ENCODE measurements at regions not wholly inside any gene's neighbourhood (a gene's known extent, or its start where the extent isn't known, plus 50 kb on each side); places are given as distances from the start of the nearest gene placed in this dataset.

DNA sequence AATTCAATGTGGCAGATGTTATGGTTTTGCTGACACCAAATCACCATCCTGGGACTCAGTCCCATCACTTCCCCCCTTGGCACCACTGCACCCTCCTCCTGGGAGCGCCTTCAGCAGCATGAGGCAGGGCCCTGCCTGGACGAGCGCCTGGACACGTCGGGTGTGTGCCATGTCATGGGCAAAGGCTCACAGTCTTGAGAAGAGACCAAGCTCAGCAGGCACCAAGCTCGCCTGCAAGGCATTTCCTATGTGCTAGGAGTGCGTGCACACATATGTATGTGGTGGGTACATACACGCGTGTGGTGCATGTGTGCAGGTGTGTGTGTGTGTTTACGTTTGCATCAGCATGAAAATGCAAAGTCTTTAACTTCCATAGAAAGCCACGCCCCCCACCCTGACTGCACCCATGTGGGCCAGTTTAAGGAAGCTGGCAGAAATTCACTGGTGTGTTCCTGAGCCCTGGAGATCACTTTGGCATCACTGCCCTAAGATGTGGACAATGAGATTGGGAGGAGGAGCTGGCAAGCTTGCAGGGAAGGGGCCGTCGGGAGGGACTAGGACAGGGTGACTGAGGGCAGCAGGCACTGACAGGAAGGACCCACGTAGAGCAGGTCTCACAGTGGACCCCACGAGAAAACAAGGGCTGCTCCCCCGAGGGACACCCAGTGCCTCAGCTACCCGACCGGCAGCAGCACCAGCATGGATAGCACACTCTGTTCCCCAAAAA is 169.9 kb upstream of the PPP2R2D start:
- no peaks in the 10 kb centered on the region for H3K36me3 Mint-ChIP-seq (ENCODE audit: low read depth)
- no peak overlapping the region for H3K4me3 Mint-ChIP-seq
- no peak overlapping the region for H3K27ac Mint-ChIP-seq
- no peaks in the 10 kb centered on the region for H3K27me3 Mint-ChIP-seq
- DNase-seq, result no peak
- peaks cover 4% of the 10 kb centered on the region for H3K9me3 Mint-ChIP-seq
- intact Hi-C loops (cut with micrococcal nuclease), result no loop called here
- no peaks in the 10 kb centered on the region for H3K4me1 Mint-ChIP-seq

DNA sequence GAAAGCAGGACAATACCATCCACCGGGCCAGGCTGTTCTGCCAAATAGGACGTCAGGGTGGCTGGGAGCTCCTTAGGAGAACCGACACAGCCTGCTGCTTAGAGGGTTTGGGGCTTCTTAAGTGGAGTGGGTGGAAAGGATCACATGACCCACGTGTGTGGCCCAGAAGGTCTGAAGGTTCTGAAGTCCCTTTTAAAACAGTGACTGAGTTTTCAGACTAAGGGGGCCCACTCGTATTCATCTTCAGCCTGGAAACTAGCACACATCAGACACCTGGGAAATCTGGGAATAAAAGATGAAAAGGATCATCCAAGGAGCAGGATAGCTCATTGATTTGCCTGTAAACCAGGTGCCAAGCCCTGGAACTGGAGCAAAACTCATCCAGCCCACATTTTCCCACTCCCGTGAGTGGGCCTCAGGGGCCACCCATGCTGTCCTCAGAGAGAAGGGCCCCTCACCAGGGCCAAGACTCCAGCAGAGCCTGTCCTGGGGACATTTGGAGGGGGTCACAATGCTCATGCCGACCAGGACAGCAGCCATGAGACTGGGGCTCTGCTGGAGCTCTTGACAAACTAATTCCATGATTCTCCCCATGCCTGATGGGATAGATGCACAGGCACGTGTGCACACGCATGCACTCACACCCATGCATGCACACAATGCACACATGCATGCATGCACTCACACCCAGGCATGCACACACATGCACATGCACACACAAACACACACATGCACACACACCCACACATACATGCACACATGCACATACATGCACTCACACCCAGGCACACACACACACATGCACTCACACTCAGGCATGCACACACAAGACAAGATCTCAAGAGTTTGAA is 168.8 kb upstream of the PPP2R2D start:
- no peak overlapping the region for H3K27ac Mint-ChIP-seq
- H3K4me3 Mint-ChIP-seq, result no peak overlapping the region
- H3K36me3 Mint-ChIP-seq (ENCODE audit: low read depth), result no peaks in the 10 kb centered on the region
- no peaks in the 10 kb centered on the region for H3K27me3 Mint-ChIP-seq
- H3K9me3 Mint-ChIP-seq, result peaks cover 4% of the 10 kb centered on the region
- no peaks in the 10 kb centered on the region for H3K4me1 Mint-ChIP-seq
- DNase-seq, result no peak
- intact Hi-C loops (cut with micrococcal nuclease), result no loop called here

DNA sequence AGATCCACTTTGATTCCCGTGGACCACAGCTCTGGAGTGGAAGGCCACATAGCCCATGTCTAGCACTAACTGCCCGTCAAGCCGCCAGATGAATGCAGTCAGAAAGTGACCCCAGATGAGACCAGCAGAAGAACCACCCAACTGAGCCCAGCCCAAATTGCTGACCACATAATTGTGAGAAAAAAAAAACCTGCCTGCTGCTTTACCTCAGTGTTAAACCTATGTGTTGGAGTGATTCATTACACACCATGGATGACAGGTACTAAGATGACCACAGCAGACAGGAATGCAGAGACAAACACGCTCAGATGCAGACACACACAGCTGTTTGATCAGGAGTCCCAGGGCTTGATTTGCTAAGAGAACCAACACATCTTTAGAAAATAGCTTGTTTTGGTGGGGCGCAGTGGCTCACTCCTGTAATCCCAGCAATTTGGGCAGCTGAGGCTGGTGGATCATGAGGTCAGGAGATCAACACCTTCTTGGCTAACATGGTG is 168.1 kb upstream of the PPP2R2D start:
- intact Hi-C loops (cut with micrococcal nuclease), result no loop called here
- no peak overlapping the region for H3K4me3 Mint-ChIP-seq
- H3K27me3 Mint-ChIP-seq, result no peaks in the 10 kb centered on the region
- no peaks in the 10 kb centered on the region for H3K4me1 Mint-ChIP-seq
- no peak overlapping the region for H3K27ac Mint-ChIP-seq
- DNase-seq, result no peak
- H3K9me3 Mint-ChIP-seq, result peaks cover 4% of the 10 kb centered on the region
- no peaks in the 10 kb centered on the region for H3K36me3 Mint-ChIP-seq (ENCODE audit: low read depth)

DNA sequence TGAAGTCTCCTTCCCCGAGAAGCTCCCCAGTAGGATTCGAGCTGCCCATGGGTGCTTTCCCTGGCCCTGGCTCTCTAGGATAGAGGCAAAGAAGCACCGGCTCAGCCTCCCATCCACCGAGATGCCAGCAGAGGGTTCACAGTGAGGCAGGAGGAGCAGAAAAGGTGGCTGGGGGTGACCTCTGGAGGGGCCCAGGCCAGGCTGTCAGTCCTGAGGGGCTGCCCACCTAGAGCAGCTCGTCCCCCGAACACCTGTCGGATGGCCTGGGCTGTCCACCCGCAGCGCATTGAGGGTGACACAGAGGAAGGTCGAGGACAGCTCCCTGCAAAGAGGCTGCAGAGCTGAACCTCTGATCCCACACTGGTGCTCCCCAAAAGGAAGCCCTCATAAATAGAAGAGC is 167.2 kb upstream of the PPP2R2D start:
- no peak overlapping the region for H3K27ac Mint-ChIP-seq
- no peaks in the 10 kb centered on the region for H3K27me3 Mint-ChIP-seq
- H3K4me1 Mint-ChIP-seq, result no peaks in the 10 kb centered on the region
- DNase-seq, result no peak
- intact Hi-C loops (cut with micrococcal nuclease), result no loop called here
- H3K4me3 Mint-ChIP-seq, result no peak overlapping the region
- H3K36me3 Mint-ChIP-seq (ENCODE audit: low read depth), result no peaks in the 10 kb centered on the region
- H3K9me3 Mint-ChIP-seq, result peaks cover 4% of the 10 kb centered on the region

DNA sequence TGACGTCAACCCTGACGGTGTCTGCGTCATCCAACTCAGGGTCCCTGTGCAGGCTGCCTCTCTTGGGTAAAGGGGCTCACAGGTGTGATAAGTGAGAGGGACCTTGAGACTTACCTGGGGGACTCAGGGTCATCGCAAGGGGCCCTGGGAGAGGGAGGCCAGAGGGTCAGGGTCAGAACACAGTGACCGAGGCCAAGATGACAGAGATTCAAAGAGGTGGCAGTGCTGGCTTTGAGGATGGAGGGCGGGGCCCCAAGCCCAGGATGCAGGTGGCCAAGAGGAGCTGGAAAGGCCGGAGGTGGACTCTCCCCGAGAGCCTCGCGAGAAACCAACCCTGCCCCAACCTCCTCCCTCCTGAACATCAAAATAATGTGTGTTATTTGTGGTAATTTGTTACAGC is 165.2 kb upstream of the PPP2R2D start:
- no peak overlapping the region for H3K27ac Mint-ChIP-seq
- intact Hi-C loops (cut with micrococcal nuclease), result no loop called here
- H3K4me1 Mint-ChIP-seq, result no peaks in the 10 kb centered on the region
- H3K36me3 Mint-ChIP-seq (ENCODE audit: low read depth), result no peaks in the 10 kb centered on the region
- no peak overlapping the region for H3K4me3 Mint-ChIP-seq
- H3K27me3 Mint-ChIP-seq, result no peaks in the 10 kb centered on the region
- DNase-seq, result no peak
- H3K9me3 Mint-ChIP-seq, result peaks cover 4% of the 10 kb centered on the region

DNA sequence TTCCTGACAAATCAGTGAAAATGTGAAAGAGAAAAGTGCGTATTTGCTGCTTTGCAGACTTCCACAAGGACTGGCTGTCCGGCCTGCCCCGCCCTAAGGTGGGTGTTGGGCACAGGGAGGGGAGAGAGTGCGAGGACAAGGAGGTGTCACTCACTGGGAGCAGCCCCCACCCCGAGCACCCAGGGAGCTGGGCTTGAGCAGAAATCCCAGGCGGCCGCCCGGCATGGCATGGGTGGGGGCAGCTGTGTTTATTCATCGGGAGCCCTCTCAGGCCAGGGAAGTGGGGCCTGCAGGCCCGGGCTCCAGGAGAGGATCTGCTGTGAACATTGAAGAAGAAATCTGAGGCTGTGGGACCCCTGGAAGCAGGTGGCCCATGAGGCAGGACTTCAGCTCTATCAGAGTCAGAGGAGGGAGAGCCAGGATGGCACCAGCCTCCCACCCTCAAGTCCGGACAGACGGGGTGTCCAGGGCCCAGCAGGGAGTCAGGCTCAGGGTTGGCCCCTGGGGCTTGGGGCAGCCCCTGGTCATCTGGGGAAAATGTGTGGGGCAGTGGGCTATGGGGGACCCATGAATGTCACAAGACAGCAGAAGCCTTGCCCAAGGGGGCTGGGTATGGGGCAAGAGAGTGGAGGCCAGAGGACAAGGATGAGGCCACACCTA is 164.4 kb upstream of the PPP2R2D start:
- intact Hi-C loops (cut with micrococcal nuclease), result no loop called here
- Mint-ChIP-seq H3K4me3 (no peak overlapping the region), H3K4me1 (no peaks in the 10 kb centered on the region), H3K27me3 (no peaks in the 10 kb centered on the region), H3K36me3 (ENCODE audit: low read depth) (no peaks in the 10 kb centered on the region), H3K27ac (no peak overlapping the region), H3K9me3 (peaks cover 4% of the 10 kb centered on the region)
- no peak for DNase-seq

DNA sequence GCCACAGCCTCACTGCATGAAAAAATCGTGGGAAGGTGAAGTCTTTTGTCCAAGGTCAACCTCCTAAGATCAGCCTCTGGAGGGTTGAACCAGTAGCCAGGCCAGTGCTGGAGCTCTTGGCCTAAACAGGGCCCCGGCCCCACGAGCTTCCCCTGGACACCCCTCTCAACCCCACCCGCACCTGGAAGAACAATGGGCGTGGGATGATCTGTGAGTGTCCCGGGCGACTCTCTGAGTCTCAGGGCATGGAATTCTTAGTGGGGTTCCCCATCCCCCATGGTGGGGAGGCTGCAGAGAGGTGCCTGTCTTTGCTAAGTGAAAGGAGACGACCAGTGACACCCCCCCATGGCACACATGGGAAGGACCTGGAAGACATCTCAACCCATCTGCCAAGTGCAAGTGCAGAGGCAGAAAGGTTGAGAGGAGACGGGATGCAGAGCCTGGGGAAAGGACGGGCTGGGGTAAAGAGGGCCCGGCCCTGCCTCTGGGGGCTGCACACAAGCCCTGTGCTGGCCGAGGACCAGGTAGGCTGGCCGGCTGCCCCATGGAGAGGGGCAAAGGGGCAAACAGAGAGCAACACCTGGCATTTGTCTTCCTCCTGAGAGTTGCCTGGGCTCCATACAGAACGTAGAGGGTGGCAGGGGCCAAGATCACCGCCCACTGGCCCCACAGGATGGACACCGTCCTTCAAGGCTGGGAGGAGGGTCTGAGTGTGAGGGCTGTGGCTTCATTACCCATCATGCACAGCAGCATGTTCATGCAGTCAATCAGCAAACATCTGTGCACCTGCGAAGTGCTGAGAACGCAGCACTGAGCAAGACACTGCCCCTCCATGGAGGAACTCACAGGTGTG is 163.0 kb upstream of the PPP2R2D start:
- no peaks in the 10 kb centered on the region for H3K36me3 Mint-ChIP-seq (ENCODE audit: low read depth)
- no peak overlapping the region for H3K27ac Mint-ChIP-seq
- intact Hi-C loops (cut with micrococcal nuclease), result no loop called here
- H3K4me1 Mint-ChIP-seq, result no peaks in the 10 kb centered on the region
- no peak for DNase-seq
- H3K27me3 Mint-ChIP-seq, result no peaks in the 10 kb centered on the region
- no peaks in the 10 kb centered on the region for H3K9me3 Mint-ChIP-seq
- H3K4me3 Mint-ChIP-seq, result no peak overlapping the region

DNA sequence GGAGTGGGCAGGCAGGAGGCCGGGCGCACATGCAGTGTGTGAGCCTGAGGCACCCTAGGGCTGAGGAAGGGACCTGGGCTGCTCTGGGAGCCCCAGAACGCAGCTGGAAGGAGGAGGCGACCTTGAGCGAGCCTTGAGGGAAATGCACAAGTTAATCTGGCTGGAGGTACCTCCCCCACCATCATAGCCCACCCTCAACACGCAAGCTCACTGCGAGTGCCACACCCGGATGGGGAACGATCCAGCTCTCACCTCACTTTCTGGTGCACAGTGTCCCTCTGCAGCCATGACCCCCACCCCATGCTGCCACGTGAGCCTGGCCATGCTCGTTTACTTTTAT is 162.4 kb upstream of the PPP2R2D start:
- H3K27me3 Mint-ChIP-seq, result no peaks in the 10 kb centered on the region
- no peak for DNase-seq
- H3K4me3 Mint-ChIP-seq, result no peak overlapping the region
- no peaks in the 10 kb centered on the region for H3K4me1 Mint-ChIP-seq
- no peaks in the 10 kb centered on the region for H3K36me3 Mint-ChIP-seq (ENCODE audit: low read depth)
- intact Hi-C loops (cut with micrococcal nuclease), result no loop called here
- no peaks in the 10 kb centered on the region for H3K9me3 Mint-ChIP-seq
- no peak overlapping the region for H3K27ac Mint-ChIP-seq

DNA sequence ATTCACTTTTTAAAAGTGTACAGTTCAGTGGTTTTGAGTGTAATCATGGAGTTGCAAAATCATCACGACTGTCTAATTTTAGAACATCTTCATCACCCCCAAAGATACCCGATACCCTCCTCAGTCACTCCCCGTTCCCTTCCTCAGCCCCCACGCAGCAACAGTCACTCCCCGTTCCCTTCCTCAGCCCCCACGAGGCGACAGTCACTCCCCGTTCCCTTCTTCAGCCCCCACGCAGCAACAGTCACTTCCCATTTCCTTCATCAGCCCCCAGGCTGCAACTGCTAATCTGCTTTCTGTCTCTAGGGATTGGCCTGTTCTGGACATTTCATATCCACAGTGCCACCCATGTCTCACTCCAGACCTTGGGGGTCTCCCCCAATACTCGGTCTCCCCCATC is 161.6 kb upstream of the PPP2R2D start:
- Mint-ChIP-seq H3K36me3 (ENCODE audit: low read depth) (no peaks in the 10 kb centered on the region), H3K9me3 (no peaks in the 10 kb centered on the region), H3K27ac (no peak overlapping the region), H3K27me3 (peaks cover 2% of the 10 kb centered on the region), H3K4me3 (no peak overlapping the region), H3K4me1 (no peaks in the 10 kb centered on the region)
- intact Hi-C loops (cut with micrococcal nuclease), result no loop called here
- DNase-seq, result no peak

DNA sequence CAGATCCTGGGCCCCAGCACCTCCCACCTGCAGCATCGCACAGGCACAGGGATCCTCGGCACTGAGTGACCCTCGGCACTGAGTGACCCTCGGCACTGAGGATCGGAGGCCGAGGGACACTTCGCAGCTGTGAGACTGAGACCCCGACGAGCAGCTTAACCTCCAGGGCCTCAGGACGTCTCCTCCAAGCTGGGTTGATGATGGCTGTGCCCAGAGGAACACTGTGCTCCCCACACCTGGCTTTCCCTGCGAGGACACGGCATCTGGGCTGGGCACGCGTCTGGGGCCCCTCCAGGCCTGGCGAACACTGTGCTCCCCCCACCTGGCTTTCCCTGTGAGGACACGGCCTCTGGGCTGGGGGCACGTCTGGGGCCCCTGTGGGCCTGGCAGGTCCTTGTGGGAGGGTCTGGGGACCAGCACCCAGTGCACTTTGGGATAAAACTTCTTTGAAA is 158.3 kb upstream of the PPP2R2D start:
- peaks cover 3% of the 10 kb centered on the region for H3K27me3 Mint-ChIP-seq
- H3K4me3 Mint-ChIP-seq, result no peak overlapping the region
- DNase-seq, result no peak
- no peaks in the 10 kb centered on the region for H3K4me1 Mint-ChIP-seq
- intact Hi-C loops (cut with micrococcal nuclease), result no loop called here
- H3K36me3 Mint-ChIP-seq (ENCODE audit: low read depth), result no peaks in the 10 kb centered on the region
- H3K27ac Mint-ChIP-seq, result no peak overlapping the region
- no peaks in the 10 kb centered on the region for H3K9me3 Mint-ChIP-seq

DNA sequence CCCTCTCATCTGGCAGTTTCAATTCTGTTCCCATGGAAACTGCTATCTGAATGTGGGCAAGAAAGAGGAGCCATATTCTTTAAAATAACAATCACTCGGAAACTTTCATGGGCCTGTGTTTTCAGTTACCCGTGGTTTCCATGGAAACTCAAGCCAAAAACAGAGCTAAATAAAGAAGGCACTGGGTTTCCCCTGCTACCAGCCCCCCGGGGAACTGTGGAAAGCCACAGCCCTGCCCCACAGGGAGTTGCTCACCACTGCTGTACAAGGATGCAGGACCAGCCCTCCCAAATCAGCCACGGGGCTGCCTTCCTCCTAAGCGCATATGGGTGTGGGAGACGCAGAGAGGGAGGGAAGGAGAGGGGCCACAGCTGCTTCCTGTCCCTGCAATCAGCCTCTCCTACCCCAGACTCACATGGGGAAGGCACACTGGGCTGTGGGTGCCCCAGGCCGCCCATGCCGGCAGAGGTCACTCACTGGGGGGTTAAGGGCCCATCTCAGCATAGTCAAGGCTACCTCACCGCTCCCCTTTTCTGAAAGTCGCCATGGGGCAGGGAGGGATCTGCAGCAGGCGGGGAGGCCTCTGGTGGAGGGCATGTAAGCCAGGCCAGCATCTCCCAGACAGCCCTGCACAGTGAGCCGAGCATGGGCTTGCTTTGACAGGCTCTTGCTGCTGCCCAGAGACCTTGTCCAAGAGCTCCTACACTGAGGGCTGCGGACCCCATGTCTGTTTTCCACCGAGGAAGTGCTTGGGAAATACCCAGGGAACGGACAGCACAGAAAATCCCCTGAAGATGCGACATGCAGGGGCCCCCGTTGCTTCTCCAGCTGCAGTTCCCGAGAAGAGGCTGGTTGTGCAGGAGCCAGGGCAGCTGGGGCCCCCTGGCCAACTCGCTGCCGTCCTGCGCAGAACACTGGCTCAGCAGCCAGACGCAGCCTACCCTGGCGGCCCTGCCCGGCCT is 157.3 kb upstream of the PPP2R2D start:
- DNase-seq, result no peak
- Mint-ChIP-seq H3K27me3 (peaks cover 3% of the 10 kb centered on the region), H3K4me1 (no peaks in the 10 kb centered on the region), H3K4me3 (no peak overlapping the region), H3K36me3 (ENCODE audit: low read depth) (no peaks in the 10 kb centered on the region), H3K9me3 (no peaks in the 10 kb centered on the region), H3K27ac (no peak overlapping the region)
- intact Hi-C loops (cut with micrococcal nuclease), result no loop called here

DNA sequence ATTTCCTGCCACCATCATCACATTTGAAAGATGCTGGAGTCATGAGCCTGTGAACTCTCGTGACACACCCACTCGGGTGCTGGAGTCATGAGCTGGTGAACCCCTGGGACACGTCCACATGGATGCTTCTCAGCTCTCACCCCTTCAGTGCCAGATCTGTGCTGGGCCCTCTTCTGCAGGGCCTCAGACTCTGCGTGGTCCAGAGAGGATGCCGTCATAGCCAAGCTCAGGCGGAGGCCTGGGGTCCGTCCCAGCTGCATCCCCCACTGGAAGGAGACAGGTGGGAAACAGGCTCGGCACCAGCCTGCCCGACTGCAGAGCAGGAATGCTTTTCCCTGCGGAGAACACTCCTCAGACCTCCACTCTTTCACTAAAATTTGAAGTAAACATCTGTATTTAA is 156.5 kb upstream of the PPP2R2D start:
- Mint-ChIP-seq H3K4me1 (no peaks in the 10 kb centered on the region), H3K36me3 (ENCODE audit: low read depth) (no peaks in the 10 kb centered on the region), H3K27ac (no peak overlapping the region), H3K4me3 (no peak overlapping the region), H3K9me3 (no peaks in the 10 kb centered on the region), H3K27me3 (peaks cover 3% of the 10 kb centered on the region)
- intact Hi-C loops (cut with micrococcal nuclease), result no loop called here
- DNase-seq, result no peak

DNA sequence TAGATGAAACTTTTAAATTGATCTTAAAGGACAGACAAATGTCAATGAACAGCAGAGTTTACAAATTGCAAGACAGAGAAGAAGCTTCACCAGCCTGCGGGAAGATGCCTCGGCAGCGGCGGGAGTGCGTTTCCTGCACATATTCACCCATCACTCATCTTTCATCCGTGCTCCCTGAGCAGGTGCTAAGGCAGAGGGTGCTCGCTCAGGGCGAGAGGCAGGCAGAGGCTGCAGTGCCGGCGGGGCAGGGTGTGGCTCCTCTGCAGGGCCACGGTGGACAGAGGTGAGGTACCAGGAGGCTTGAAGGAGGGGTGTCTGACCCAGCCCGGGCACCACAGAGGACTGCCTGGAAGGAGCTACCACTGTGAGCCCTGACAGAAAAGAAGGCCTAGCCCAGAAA is 155.2 kb upstream of the PPP2R2D start:
- no peak overlapping the region for H3K27ac Mint-ChIP-seq
- intact Hi-C loops (cut with micrococcal nuclease), result no loop called here
- no peaks in the 10 kb centered on the region for H3K36me3 Mint-ChIP-seq (ENCODE audit: low read depth)
- no peak overlapping the region for H3K4me3 Mint-ChIP-seq
- DNase-seq, result no peak
- H3K27me3 Mint-ChIP-seq, result peaks cover 3% of the 10 kb centered on the region
- H3K4me1 Mint-ChIP-seq, result no peaks in the 10 kb centered on the region
- no peaks in the 10 kb centered on the region for H3K9me3 Mint-ChIP-seq
